ENCODE measurements at regions not wholly inside any gene's neighbourhood (a gene's known extent, or its start where the extent isn't known, plus 50 kb on each side); places are given as distances from the start of the nearest gene placed in this dataset.

GRCh38 chr5:174425271-174425963 is 299.0 kb upstream of the MSX2 start:
- TF ChIP-seq CTCF (IDR thresholded peaks at IDR 0.05; ENCODE audit: low read depth, low read length, missing control alignments), result no peak
- H3K4me3 ChIP-seq (ENCODE audit: low read depth, low read length), result no peak overlapping the region
- no peak for DNase-seq (ENCODE audit: low read depth)

GRCh38 chr5:174425964-174426290 is 298.5 kb upstream of the MSX2 start:
- no peak for DNase-seq (ENCODE audit: low read depth)
- H3K4me3 ChIP-seq (ENCODE audit: low read depth, low read length), result no peak overlapping the region
- TF ChIP-seq CTCF (IDR thresholded peaks at IDR 0.05; ENCODE audit: low read depth, low read length, missing control alignments), result no peak

- no peak for DNase-seq (ENCODE audit: low read depth)
- H3K4me3 ChIP-seq (ENCODE audit: low read depth, low read length), result no peak overlapping the region
- no peak for TF ChIP-seq CTCF (IDR thresholded peaks at IDR 0.05; ENCODE audit: low read depth, low read length, missing control alignments)
Measured at GRCh38 chr5:174426388-174426787, 298.0 kb upstream of the MSX2 start.

GRCh38 chr5:174426851-174427250 is 297.5 kb upstream of the MSX2 start:
- TF ChIP-seq CTCF (IDR thresholded peaks at IDR 0.05; ENCODE audit: low read depth, low read length, missing control alignments), result no peak
- no peak for DNase-seq (ENCODE audit: low read depth)
- no peak overlapping the region for H3K4me3 ChIP-seq (ENCODE audit: low read depth, low read length)

- H3K4me3 ChIP-seq (ENCODE audit: low read depth, low read length), result no peak overlapping the region
- no peak for DNase-seq (ENCODE audit: low read depth)
- no peak for TF ChIP-seq CTCF (IDR thresholded peaks at IDR 0.05; ENCODE audit: low read depth, low read length, missing control alignments)
Measured at GRCh38 chr5:174427304-174427703, 297.1 kb upstream of the MSX2 start.

GRCh38 chr5:174428895-174429294 is 295.5 kb upstream of the MSX2 start:
- H3K4me3 ChIP-seq (ENCODE audit: low read depth, low read length), result no peak overlapping the region
- DNase-seq (ENCODE audit: low read depth), result no peak
- no peak for TF ChIP-seq CTCF (IDR thresholded peaks at IDR 0.05; ENCODE audit: low read depth, low read length, missing control alignments)

GRCh38 chr5:174430940-174431339 is 293.4 kb upstream of the MSX2 start:
- no peak overlapping the region for H3K4me3 ChIP-seq (ENCODE audit: low read depth, low read length)
- DNase-seq (ENCODE audit: low read depth), result no peak
- TF ChIP-seq CTCF (IDR thresholded peaks at IDR 0.05; ENCODE audit: low read depth, low read length, missing control alignments), result no peak

All from GM12864 (cell line).